ENCODE measurements at regions not wholly inside any gene's neighbourhood (a gene's known extent, or its start where the extent isn't known, plus 50 kb on each side); places are given as distances from the start of the nearest gene placed in this dataset.

GRCh38 chr2:188820576-188820975 is 153.6 kb upstream of the COL3A1 start:
- H3K27me3 ChIP-seq: no peaks in the 10 kb centered on the region

GRCh38 chr2:188824125-188824524 is 150.0 kb upstream of the COL3A1 start:
- no peak for ATAC-seq (ENCODE audit: low FRiP score in 2 of 2)

More at GRCh38 chr2:188820576-188820975, 153.6 kb upstream of the COL3A1 start:
- WGBS, 2 donors: 75 to 94% methylated on average over 2 of the region's 2 CpGs
- ATAC-seq (ENCODE audit: low FRiP score in 2 of 2): no peak
- H3K9me3 ChIP-seq: no peaks in the 10 kb centered on the region
- H3K27ac ChIP-seq: no peak overlapping the region
- no peak for DNase-seq
- no peaks in the 10 kb centered on the region for H3K4me1 ChIP-seq
- TF ChIP-seq CTCF (IDR thresholded peaks at IDR 0.05) (no peak), POLR2AphosphoS5 (IDR thresholded peaks at IDR 0.05) (no peak), EP300 (IDR thresholded peaks at IDR 0.05) (no peak), POLR2A (IDR thresholded peaks at IDR 0.05) (no peak)
- H3K36me3 ChIP-seq: no peaks in the 10 kb centered on the region
- no peak overlapping the region for H3K4me3 ChIP-seq

GRCh38 chr2:188833331-188833730 is 140.8 kb upstream of the COL3A1 start:
- TF ChIP-seq POLR2A (IDR thresholded peaks at IDR 0.05): no peak
- no peak for TF ChIP-seq CTCF (IDR thresholded peaks at IDR 0.05)
- TF ChIP-seq EP300 (IDR thresholded peaks at IDR 0.05): no peak
- TF ChIP-seq POLR2AphosphoS5 (IDR thresholded peaks at IDR 0.05): no peak
- no peaks in the 10 kb centered on the region for H3K27me3 ChIP-seq
- H3K4me3 ChIP-seq: no peak overlapping the region
- peaks cover 0 to 10% (median 7%) of the 10 kb centered on the region in 4 donors for H3K9me3 ChIP-seq
- ATAC-seq (ENCODE audit: low FRiP score in 2 of 2) (no peak), DNase-seq (no peak)
- no peaks in the 10 kb centered on the region for H3K4me1 ChIP-seq
- H3K36me3 ChIP-seq: no peaks in the 10 kb centered on the region
- H3K27ac ChIP-seq: no peak overlapping the region

More at GRCh38 chr2:188824125-188824524, 150.0 kb upstream of the COL3A1 start:
- no peak overlapping the region for H3K27ac ChIP-seq
- no peaks in the 10 kb centered on the region for H3K9me3 ChIP-seq
- H3K4me1 ChIP-seq: no peaks in the 10 kb centered on the region
- TF ChIP-seq CTCF (IDR thresholded peaks at IDR 0.05): no peak
- H3K27me3 ChIP-seq: no peaks in the 10 kb centered on the region
- H3K36me3 ChIP-seq: no peaks in the 10 kb centered on the region
- DNase-seq: no peak
- 46 to 70% methylated on average over 2 of the region's 2 CpGs for WGBS, 2 donors
- no peak overlapping the region for H3K4me3 ChIP-seq

- no peak for ATAC-seq (ENCODE audit: low FRiP score in 2 of 2)
- Histone ChIP-seq H3K4me1 (no peaks in the 10 kb centered on the region), H3K27ac (no peak overlapping the region), H3K36me3 (no peaks in the 10 kb centered on the region), H3K27me3 (no peaks in the 10 kb centered on the region), H3K9me3 (peaks cover 0 to 11% (median 9%) of the 10 kb centered on the region in 4 donors), H3K4me3 (no peak overlapping the region)
- DNase-seq: no peak
- TF ChIP-seq CTCF (IDR thresholded peaks at IDR 0.05) (no peak), POLR2A (IDR thresholded peaks at IDR 0.05) (no peak), EP300 (IDR thresholded peaks at IDR 0.05) (no peak), POLR2AphosphoS5 (IDR thresholded peaks at IDR 0.05) (no peak)
Observed at GRCh38 chr2:188833799-188834198, 140.4 kb upstream of the COL3A1 start.

GRCh38 chr2:188835006-188835405 is 139.2 kb upstream of the COL3A1 start:
- Histone ChIP-seq H3K9me3 (peaks cover 0 to 14% (median 7%) of the 10 kb centered on the region in 4 donors), H3K36me3 (no peaks in the 10 kb centered on the region), H3K4me1 (no peaks in the 10 kb centered on the region), H3K27me3 (no peaks in the 10 kb centered on the region), H3K27ac (no peak overlapping the region), H3K4me3 (no peak overlapping the region)
- ATAC-seq (ENCODE audit: low FRiP score in 2 of 2): no peak
- DNase-seq: no peak
- no peak for TF ChIP-seq POLR2A (IDR thresholded peaks at IDR 0.05)
- TF ChIP-seq CTCF (IDR thresholded peaks at IDR 0.05): no peak
- no peak for TF ChIP-seq POLR2AphosphoS5 (IDR thresholded peaks at IDR 0.05)
- no peak for TF ChIP-seq EP300 (IDR thresholded peaks at IDR 0.05)
- 0 to 53% methylated on average over 1 of the region's 1 CpG for WGBS, 2 donors

Measured in upper lobe of left lung (tissue), 6 donors.